Posterior cingulate gyrus (tissue), 11 donors: ENCODE measurements at regions not wholly inside any gene's neighbourhood (a gene's known extent, or its start where the extent isn't known, plus 50 kb on each side); places are given as distances from the start of the nearest gene placed in this dataset.
A peak's percentile ranks its signal among the peaks of the same experiment; 100 is the strongest.
"Not testable (repeated sequence)": the region's sequence is repeated elsewhere in the genome, so short reads cannot be mapped to it uniquely, and the experiment has no call there.

Experiments used
- DNase-seq, 10 donors: peaks; one replicate each; pipeline versions ENCODE4 v3.0.0 to v3.0.0-alpha.2; 2020 to 2021; ENCODE audit warnings: mixed read lengths in 3 of 10
- intact Hi-C: fragments of 100-400 bp; cut with DNase I; formaldehyde crosslinking; loops from one replicate; pipeline ENCODE4 v1.15.1; 2023

DNA sequence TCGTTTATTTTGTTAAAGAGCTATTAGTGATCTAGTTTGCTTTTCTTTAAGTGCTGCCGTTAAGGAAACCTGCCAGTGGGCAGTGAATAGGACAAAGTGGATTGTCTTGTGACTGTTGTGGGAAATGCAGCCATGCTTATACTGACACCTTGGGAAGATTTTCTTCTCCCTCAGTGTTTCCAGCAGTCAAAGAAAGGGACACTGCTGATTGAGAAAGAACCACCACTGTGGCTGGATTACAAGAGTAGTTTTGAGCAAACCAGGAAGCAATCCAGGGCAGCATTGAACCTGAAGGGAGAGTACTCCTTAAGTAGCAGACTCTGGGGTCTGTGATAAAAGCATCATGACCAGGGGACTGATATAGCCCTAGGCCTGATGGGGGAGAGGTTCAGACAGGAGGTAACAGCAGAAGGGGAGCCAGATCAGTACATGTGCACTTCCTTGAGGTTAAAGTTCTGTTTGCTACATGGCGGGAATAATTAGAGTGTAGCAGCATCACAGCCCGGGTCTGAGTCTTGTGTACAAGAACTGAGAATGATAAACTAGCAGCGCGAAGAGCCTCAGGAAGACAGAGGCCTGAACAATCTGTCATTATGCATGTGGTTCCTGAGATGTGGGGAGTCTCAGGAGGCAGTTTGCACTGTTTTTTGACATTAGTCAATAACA, 167.8 kb downstream of the C11orf91 start:
- intact Hi-C loops: no loop called here
- no peak for DNase-seq

DNA sequence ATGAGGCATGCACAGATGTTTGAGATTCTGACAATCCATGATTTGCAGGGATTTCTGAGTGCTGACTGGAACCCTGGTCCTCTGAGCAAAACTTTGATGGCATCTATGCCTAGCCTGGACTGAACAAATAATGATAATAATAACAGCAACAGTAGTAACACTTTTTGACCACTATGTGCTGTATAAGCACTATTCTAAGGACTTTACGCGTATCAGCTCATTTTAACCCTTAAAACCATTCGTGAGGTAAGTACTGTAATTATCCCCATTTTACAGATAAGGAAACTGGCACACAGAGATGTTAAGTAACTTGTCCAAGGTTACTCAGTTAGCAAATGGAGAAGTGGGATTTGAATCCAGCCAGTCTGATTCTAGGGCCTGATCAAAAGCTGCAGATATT, 168.4 kb downstream of the C11orf91 start:
- no peak for DNase-seq
- intact Hi-C loops: no loop called here

DNA sequence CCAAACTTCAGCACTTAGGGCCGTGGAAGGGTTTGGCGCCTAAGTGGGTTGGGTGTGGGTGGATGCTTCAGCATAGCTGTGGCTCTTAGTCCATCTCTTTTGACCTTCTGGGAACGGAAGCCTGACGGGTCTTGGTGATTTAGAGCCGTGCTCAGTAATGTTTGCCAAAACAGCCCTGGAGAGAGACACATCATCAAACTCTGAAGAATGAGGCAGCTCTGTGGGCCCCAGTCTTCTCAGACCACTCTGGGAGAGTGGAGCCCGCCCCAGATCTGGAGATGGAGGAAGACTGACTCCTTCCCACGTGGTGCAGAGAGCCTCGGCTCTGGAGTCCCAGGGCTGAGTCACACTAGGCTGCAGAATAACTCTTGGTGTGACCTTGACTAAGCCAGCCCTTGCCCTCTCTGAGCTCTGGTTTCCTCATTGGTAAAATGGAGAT, 168.9 kb downstream of the C11orf91 start:
- intact Hi-C loops: no loop called here
- no peak for DNase-seq

DNA sequence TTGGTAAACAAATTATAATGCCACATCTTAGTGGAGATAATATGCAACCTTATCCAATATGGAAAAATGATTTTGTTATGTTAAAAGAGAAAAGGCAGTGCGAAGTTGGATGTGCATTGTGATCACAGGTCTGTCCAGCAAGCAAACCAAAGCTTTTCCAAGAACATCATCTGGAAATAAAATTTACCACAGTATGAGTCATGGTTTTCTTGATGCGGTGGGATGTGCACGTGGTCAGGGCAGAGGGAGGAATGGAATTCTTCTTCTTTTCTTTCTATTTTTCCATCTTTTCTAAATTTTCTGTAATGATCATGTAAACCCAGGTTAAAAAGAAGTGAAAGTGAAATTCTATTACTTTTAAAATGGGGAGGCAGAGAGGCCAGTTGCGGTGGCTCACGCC, 169.8 kb downstream of the C11orf91 start:
- DNase-seq: no peak
- intact Hi-C loops: no loop called here

DNA sequence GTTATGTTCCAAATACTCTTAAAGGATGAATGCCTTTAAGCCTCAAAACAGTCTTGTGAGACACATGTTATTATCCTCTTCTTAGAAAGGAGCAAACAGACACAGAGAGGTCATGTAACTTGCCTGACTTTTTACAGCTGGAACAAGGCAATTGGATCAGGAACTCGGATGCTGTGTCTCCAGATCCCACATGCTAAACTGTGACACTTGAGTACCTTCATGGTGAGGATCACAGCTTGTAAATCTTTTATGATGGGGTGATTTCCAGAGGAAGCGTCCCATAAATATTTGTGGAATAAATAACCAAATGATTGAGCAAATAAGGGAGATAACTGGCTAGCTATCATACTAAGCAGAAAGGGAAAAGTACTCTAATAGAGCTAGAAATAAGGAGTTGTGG, 171.2 kb downstream of the C11orf91 start:
- intact Hi-C loops: no loop called here
- no peak for DNase-seq

DNA sequence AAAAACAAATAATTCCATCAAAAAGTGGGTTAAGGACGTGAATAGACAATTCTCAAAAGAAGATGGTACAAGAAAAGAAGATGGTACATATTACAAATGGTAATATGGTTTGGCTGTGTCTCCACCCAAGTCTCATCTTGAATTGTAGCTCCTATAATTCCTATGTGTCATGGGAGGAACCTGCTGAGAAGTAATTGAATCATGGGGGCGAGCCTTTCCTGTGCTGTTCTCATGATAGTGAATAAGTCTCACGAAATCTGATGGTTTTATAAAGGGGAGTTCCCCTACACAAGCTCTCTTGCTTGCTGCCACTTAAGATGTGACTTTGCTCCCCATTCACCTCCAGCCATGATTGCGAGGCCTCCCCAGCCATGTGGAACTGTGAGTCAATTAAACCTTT, 172.9 kb downstream of the C11orf91 start:
- intact Hi-C loops, DNase-seq: not testable (repeated sequence)

DNA sequence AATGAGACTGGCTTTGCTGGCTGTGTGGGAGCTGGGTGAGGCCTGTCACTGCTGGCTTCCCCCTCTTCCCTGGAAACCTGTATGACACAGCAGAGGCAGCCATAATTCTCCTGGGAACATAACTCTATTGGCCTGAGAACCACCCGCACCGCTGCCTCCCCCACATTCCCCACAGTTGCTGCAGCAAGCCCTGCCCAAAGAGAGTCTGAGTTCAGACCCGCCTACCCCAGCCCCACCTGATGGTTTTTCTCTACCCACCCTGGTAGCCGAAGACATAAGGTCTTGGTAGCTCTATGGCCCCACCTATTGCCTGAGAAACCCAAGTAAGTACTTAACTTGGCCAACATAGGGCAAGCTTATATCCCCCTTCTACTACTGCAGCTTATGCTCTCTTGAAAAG, 174.8 kb downstream of the C11orf91 start:
- intact Hi-C loops: no loop called here
- DNase-seq: no peak

DNA sequence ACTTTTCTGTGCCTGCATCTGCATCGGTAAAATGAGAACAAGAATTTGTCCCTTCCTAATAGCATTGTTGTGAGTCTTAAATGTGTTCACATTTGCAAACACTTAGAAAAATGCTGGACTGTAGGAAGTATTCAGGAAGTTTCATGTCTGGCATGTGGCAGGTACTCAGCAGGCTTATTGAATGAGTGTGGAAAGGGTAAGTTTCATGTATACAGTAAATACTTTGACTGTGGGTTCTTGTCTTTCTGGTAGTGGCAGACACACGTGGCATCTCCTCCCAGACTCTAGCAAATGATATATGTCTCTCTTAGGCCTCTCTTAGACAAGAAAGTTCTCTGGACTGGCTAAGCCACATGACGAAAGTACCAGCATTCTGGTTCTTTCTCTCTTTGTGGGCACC, 179.2 kb downstream of the C11orf91 start:
- intact Hi-C loops: no loop called here

DNA sequence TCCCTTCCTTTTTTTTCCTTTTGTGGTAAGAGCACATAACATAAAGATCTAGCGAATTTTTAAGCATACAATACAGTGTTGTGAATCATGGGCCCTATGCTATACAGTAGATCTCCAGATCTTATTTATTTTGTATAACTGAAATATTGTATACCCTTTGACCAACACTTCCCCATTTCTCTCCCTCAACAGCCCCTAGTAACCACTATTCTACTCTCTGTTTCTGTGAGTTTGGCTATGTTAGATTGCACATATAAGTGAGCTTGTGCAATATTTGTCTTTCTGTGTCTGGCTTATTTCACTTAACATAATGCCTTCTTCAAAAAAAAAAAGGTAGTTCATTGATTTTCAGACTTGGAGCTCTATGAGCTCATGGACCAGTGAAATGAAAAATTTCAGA, 180.5 kb downstream of the C11orf91 start:
- intact Hi-C loops: no loop called here
- no peak for DNase-seq

More for the DNA sequence above, 179.2 kb downstream of the C11orf91 start:
- DNase-seq: no peak

DNA sequence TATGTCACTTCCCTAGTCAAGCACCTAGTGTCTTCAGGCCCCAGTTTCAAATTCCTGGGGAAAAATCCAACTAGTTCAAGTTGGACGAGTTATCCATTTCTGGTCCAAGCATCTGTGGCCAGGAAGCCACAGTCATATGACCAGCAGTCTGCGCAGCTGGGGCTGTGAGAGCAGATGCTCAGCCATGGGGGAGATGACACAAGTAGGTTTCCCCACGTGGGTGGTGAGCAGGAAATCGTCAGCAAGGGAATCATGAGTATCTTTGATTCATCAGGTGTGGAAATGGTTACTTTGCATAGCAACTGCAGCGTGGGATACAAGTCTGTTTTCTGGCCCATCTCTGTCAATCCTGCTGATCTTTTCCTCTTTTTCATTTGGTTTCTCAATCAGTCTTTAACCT, 185.3 kb downstream of the C11orf91 start:
- intact Hi-C loops: no loop called here
- peak in 4 of 10 donors; percentile 37 to 89 (median 58) for DNase-seq

DNA sequence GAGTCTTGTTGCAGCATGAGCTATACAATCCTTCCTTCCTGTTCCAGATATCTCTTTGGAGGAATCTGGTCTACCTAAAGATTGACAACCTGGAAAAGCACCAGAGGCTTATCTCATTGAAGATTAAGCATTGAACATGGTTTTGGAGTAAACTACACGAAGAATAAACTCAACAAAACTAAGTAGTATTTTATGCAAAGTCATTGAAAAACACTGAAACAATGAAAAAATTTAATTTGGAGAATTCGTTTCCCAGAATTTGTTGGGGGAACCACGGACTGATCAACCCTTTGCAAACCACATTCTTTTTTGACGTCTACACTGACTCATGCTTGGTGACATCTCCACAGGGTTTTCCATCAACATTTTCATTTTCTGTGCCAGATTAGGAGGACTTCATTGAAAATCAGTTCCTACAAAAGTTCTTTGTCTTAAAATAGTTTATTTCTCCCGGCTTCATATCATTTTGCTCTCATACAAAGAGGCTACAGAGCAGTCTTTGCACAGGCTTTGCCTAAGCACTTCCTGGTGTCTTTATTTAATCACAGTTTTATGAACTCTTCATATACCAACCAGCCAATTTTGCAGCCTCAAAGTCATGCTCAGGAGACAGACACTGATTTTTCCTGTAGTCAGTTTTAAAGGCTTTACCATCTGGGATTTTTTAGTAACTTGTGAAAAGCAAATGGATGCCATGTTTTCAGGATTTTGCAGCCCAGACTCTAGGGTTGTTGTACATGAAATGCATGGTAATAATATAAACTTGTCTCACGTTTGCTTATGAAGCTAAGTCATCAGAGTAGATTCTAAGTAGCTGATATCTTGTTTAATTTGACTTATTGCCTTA, 186.3 kb downstream of the C11orf91 start:
- DNase-seq: no peak
- intact Hi-C loops: no loop called here

DNA sequence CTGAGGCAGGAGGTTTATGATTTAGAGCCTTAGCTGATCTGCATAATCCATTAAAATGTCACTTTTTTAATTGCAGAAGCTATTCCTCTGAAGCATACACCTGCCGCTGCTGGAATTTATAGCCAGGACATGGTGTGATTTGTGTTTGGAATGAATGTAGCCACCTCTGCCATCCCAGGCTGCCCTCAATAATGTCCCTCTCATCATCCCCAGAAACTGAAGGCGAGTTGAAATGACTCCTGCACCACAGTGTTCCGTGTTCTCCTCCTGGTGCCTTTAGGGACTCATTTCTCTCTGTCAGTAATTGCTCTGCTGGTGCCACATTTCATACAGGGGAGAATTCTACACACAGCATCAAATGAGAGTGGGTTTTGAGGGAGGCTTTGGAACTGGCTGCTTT, 191.0 kb downstream of the C11orf91 start:
- intact Hi-C loops: no loop called here
- no peak for DNase-seq

DNA sequence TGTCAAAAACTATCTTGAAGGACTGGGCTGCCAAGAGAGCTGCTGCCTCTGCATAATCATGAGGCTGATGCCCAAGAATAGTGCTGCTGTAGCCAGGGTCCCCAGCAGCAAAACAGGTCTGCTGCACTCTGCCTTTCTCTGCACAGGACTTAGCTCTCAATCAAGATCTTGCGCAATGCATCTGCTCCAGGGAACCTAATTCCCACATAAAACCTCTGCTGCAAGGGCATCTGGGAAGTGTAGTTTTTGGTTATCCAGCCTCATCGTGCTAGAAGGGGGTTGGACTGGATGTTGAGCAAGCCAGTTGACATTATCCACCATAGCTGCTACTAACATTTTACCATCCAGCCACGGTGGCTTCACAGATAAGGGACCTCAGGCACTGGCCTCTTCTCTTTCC, 192.7 kb downstream of the C11orf91 start:
- no peak for DNase-seq
- intact Hi-C loops: no loop called here

DNA sequence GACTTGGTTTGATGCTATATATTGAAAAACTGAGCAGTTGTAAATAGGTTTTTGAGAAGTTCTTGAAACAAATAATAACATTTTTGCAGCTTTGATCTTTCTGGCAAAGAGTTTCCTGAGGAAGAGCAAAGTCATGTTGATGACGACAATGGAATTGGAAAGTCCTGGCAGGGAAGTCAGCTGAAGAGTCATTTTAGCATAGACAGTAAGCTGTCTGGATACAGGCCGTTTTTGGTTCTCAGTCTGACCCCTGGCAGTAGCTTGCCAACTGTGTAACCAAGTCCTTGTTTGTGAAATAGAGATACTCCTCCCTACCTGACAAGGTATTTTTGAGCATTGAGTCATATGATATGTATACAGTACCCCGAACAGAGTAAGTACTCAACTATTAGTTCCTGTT, 193.3 kb downstream of the C11orf91 start:
- DNase-seq: no peak
- intact Hi-C loops: no loop called here

DNA sequence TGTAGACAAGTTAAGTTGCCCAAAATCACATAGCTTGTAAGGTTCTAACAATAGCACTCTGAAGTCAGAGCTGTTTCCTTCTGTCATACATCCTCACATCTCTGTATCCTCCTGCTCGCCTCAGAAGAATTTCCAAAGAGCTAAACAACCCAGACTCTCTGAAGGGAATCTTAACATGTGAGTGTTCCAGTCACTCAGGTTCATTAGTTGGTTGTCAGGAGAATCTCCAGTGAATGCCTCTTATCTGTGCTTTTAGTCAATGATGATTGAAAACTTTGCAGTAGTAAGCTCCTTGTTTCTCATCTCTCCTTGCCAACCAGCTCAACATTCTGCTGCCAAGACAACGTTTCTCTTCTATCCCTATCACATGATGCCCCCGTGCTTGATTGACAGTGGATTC, 195.5 kb downstream of the C11orf91 start:
- intact Hi-C loops: no loop called here
- no peak for DNase-seq

DNA sequence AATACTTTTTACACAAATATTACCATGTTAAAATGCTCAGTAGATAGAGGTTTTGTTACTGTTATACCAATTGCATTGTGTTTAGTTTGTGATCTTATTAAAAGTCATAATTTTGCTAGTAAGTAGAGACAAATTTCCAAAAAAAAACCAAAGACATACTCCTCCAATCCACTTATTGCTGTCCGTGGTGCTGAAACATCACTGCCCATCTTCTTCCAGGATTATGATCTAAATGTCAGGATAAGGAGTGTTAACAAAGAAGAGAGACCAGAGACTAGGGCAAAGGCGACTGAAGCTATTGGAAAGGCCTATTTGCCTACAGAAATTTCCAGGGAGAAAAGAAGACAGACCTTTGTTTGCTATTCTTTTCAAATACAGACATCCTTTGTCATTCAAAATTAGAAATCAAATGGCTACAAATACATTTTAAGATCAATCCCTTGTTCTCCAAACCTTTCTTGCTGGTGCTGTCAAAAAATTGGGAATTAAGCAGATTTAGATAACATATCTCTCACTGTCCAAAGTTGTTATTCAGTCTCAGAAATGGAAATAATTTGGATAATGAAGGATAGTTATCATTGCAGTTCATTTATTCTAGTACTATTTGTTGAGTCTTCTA, 199.7 kb downstream of the C11orf91 start:
- no peak for DNase-seq
- intact Hi-C loops: no loop called here

DNA sequence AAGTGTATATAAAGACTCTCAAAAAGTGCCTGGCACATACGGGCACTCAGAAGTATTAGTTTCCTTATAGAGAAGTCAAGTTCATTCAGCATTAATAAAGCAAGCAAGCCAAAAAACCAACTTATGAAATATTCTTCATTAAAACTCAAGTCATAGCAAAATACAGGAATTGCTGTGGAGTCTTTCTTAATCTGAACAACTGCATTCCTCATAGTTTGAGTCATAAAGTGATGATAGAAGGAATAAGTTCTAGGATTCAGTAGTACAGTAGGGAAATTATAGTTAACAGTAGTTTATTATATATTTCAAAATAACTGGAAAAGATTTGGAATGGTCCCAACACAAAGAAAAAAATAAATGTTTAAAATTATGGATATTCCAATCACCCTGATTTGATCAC, 200.3 kb downstream of the C11orf91 start:
- intact Hi-C loops: no loop called here
- no peak for DNase-seq

DNA sequence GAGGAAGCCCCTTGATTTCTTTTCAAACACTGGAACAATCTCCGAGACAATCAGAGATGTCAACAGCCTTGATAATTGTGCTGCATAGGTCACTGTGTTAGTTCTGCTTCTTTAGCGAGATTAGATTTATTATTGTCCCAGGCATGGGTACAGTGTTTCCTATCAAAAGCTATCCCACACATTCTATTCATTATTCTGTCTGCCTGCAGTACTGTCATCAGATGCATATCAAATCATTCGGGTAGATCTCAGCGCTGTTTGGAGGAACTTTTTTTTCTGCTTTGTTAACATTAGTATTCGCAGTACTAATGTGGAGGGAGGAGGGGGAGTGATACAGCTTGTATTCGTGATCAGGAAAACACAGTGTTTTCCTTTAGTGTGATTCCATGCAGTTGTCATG, 208.0 kb downstream of the C11orf91 start:
- DNase-seq: no peak
- intact Hi-C loops: no loop called here

DNA sequence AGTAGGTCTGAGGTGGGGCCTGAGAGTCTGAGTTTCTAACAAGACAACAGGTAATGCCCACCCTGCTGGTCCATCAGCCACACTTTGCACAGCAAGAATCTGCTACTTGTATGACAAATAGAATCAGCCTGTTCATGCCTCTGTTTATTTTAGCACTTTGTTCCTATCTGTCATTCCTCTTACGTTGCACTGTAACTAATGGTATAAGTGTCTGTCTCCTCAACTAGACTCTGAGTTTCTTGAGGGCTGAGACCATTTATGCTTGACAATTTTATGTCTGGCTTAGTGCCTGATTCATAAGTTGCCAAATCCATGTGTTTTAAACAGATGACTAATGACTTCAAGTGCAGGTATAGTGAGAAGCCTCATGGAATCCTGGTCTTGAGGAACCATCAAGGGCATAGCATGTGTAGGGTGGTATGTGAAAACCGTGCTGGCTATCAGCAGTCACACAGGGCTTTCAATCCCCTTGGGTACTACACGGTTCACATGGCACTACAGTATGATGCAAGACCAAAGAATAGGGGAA, 209.7 kb downstream of the C11orf91 start:
- intact Hi-C loops: no loop called here

DNA sequence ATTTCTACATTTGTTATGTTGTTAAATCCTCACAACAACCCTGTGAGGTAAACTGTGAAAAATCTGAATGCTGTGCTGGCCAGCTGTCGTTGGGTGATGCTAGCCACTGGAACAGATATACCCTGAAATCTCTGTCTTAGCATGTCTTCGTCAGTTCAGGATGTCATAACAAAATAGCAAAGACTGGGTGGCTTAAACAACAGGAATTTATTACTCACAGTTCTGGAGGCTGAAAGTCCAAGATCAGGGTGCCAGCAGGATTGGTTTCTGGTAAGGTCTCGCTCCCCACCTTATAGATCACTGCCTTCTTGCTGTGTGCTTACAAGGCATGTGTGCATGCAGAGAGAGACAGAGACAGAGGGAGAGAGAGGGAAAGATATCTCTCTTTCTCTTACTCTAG, 211.7 kb downstream of the C11orf91 start:
- DNase-seq: no peak
- intact Hi-C loops: no loop called here

More for the DNA sequence above, 209.7 kb downstream of the C11orf91 start:
- no peak for DNase-seq

DNA sequence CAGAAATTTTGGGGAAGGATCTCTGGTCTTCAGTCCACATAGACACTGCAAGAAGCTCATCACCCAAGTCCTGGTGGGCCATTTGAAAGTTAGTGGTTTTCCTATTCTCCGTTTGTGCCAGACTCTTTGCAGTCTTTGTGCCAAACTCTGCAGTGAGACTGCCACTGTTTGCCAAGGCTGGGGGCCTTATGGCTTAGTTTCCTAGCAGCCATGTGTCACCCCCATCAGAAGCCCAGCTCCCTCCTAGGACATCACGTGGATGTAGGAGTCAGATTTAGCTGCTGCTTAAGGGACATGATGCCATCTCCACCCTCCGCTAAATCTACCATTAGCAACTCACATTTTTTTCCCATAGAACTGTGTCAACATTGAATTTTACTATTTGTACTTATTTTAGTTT, 220.0 kb downstream of the C11orf91 start:
- DNase-seq: peak in 3 of 10 donors; percentile 23 to 77 (median 35)
- intact Hi-C loops: no loop called here
